BE2C (cell line): ENCODE measurements at regions not wholly inside any gene's neighbourhood (a gene's known extent, or its start where the extent isn't known, plus 50 kb on each side); places are given as distances from the start of the nearest gene placed in this dataset.

Experiments used
- DNase-seq: peaks from one replicate; pipeline ENCODE4 v3.0.0-alpha.2; 2020
- H3K27me3 ChIP-seq: fragments of 250-450 bp; sonication (Bioruptor Pico); 2 replicates; pipeline ENCODE4 v1.5.1; 2020; ENCODE audit warnings: mild to moderate bottlenecking
- H3K36me3 ChIP-seq: fragments of 250-450 bp; sonication (Bioruptor Pico); 2 replicates; pipeline ENCODE4 v1.5.1; 2020; ENCODE audit warnings: mild to moderate bottlenecking
- H3K4me1 ChIP-seq: fragments of 250-450 bp; sonication (Bioruptor Pico); 2 replicates; pipeline ENCODE4 v1.5.1; 2020
- H3K4me3 ChIP-seq: 2 replicates; pipeline ENCODE4 v1.5.1; 2011; ENCODE audit warnings: low read depth, low read length
- H3K9me3 ChIP-seq: fragments of 250-450 bp; sonication (Bioruptor Pico); 2 replicates; pipeline ENCODE4 v1.5.1; 2020
- CTCF ChIP-seq: IDR thresholded peaks from 2 replicates; pipeline ENCODE4 v1.5.1; 2012; ENCODE audit warnings: mild to moderate bottlenecking, low read depth, low read length

- no peaks in the 10 kb centered on the region for H3K27me3 ChIP-seq
- no peaks in the 10 kb centered on the region for H3K9me3 ChIP-seq
- no peak for TF ChIP-seq CTCF
- no peaks in the 10 kb centered on the region for H3K36me3 ChIP-seq
- H3K4me1 ChIP-seq: no peaks in the 10 kb centered on the region
- H3K4me3 ChIP-seq: no peak overlapping the region
- DNase-seq: no peak
Observed at GRCh38 chr13:61358599-61358998, 57.0 kb downstream of the PCDH20 start.

DNA sequence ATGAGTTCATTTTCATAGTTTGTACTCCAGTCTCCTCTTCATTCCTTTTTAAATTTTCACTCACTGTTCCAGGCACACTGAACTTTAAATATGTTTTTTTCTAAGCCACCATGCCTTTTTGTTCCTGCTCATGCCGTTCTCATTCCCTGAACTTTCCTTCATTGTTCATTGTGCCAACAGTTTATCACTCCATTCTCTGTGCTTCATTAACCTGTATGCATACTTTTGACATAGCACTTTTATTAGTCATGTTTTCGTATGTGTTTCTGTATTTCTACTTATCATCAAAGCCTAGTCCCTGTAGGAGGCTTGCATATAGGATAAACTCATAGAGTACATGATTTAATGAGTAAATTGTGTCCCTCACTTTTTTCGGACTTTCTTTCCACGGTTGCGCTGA is 65.3 kb downstream of the PCDH20 start:
- Histone ChIP-seq H3K9me3 (no peaks in the 10 kb centered on the region), H3K4me3 (no peak overlapping the region), H3K27me3 (no peaks in the 10 kb centered on the region), H3K4me1 (no peaks in the 10 kb centered on the region), H3K36me3 (no peaks in the 10 kb centered on the region)
- no peak for DNase-seq
- TF ChIP-seq CTCF: no peak

GRCh38 chr13:61339054-61339621 is 76.5 kb downstream of the PCDH20 start:
- Histone ChIP-seq H3K9me3 (no peaks in the 10 kb centered on the region), H3K4me1 (no peaks in the 10 kb centered on the region), H3K4me3 (no peak overlapping the region), H3K27me3 (no peaks in the 10 kb centered on the region), H3K36me3 (no peaks in the 10 kb centered on the region)
- no peak for TF ChIP-seq CTCF
- no peak for DNase-seq

- Histone ChIP-seq H3K9me3 (no peaks in the 10 kb centered on the region; the same call in 1 of the 2 replicates), H3K4me3 (no peak overlapping the region), H3K4me1 (no peaks in the 10 kb centered on the region), H3K27me3 (no peaks in the 10 kb centered on the region; the same call in 1 of the 2 replicates), H3K36me3 (no peaks in the 10 kb centered on the region)
- no peak for TF ChIP-seq CTCF
- DNase-seq: peak; percentile 18
Observed at GRCh38 chr13:61316647-61317046, 99.0 kb downstream of the PCDH20 start.

DNA sequence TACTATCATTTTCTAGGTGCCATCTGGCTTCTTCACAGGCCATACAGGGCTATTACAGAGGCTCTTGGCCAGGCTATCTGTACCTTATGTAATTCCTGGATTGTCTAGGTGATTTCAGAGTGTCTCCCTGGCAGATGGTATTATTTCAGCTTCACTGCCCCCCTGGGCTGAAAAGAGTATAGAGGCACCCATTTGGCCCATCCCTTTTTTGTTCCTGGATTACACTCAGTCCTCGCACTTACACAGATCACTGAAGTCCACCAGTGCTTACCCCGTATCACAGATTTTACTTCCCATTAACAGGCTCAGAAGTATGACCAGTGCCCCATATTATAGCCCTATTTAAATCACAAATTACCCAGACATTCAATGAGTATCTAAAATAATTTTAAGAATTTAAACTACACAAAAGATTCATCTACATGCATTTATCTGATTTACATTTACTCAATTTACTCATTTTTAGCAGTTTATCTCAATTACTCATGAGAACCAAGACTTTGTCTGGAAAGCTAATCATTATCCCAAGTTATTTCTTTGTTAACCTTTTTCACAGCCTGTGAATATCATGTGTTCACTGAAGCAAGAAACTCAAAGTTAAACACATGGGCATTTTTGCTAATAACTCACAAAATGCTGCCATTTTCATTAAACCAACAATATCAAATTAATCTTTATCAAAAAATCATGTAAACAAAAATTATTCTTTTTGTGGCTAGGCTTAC is 121.0 kb downstream of the PCDH20 start:
- no peak for TF ChIP-seq CTCF
- H3K4me3 ChIP-seq: no peak overlapping the region
- no peaks in the 10 kb centered on the region for H3K4me1 ChIP-seq
- H3K9me3 ChIP-seq: no peaks in the 10 kb centered on the region
- no peaks in the 10 kb centered on the region for H3K27me3 ChIP-seq
- DNase-seq: no peak
- H3K36me3 ChIP-seq: no peaks in the 10 kb centered on the region

DNA sequence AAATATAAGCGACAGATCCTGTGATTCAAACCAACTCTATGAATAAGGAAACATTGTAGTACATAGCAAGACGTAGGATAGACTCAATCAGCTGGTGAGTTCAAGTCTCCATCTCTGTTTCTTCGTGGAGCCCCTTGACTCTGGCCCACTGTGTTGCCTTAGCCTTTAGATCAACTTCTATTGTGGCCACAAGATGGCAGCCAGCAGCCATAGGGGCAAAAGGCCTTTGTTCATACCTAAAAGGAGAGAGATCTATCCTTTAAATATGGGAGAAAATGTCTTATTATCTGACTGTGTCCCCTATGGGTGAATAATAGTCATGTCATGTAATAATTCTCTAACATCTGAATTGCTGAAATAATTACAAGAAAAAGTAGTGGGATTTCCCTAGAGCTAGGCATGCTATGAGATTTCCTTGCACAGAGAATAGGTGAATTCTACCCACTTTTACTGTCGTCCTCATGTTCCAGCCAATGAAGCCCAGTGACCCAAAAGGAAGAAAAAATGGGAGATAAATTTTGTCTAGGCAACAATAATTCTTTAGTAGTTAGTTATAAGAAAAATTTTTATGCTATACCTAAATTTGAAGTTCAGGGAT is 129.4 kb downstream of the PCDH20 start:
- Histone ChIP-seq H3K4me1 (no peaks in the 10 kb centered on the region), H3K27me3 (no peaks in the 10 kb centered on the region; the same call in 1 of the 2 replicates), H3K4me3 (no peak overlapping the region), H3K9me3 (no peaks in the 10 kb centered on the region), H3K36me3 (no peaks in the 10 kb centered on the region)
- peak; percentile 72 for TF ChIP-seq CTCF
- peak; percentile 63 for DNase-seq
